CD8-positive, alpha-beta memory T cell (primary cell): ENCODE measurements at regions not wholly inside any gene's neighbourhood (a gene's known extent, or its start where the extent isn't known, plus 50 kb on each side); places are given as distances from the start of the nearest gene placed in this dataset.

Source experiments
- CTCF ChIA-PET: fragments of 350-600 bp; sonication (Branson Sonifier 250); formaldehyde crosslinking; loops from one replicate; lab custom pipeline; 2021; ENCODE audit warnings: antibody characterized with exemption; lab: Charles Lee
- POLR2A ChIA-PET: fragments of 350-600 bp; sonication (Branson Sonifier 250); formaldehyde crosslinking; loops from one replicate; lab custom pipeline; 2021; ENCODE audit warnings: antibody characterized with exemption; lab: Charles Lee
- DNase-seq, 5 donors: peaks; one replicate each; pipeline versions ENCODE4 v3.0.0 to v3.0.0-alpha.2; 2020 to 2022; ENCODE audit warnings: mixed read lengths in 1 of 5
- H3K27ac ChIP-seq: one replicate; pipeline ENCODE4 v1.7.0; 2013; ENCODE audit warnings: low read depth, mild to moderate bottlenecking, low read length, moderate library complexity
- H3K27me3 ChIP-seq: 2 replicates; pipeline ENCODE4 v1.7.0; 2013; ENCODE audit warnings: low read length, mild to moderate bottlenecking; ENCODE audit not compliant: insufficient read depth, poor library complexity, severe bottlenecking
- H3K36me3 ChIP-seq: 2 replicates; pipeline ENCODE4 v1.7.0; 2013; ENCODE audit warnings: mild to moderate bottlenecking, low read length, moderate library complexity; ENCODE audit not compliant: insufficient read depth
- H3K4me1 ChIP-seq: 2 replicates; pipeline ENCODE4 v1.7.0; 2013; ENCODE audit warnings: mild to moderate bottlenecking, low read length, moderate library complexity; ENCODE audit not compliant: insufficient read depth
- H3K4me3 ChIP-seq: 2 replicates; pipeline ENCODE4 v1.7.0; 2013; ENCODE audit warnings: mild to moderate bottlenecking, low read length
- H3K9me3 ChIP-seq: 2 replicates; pipeline ENCODE4 v1.7.0; 2013; ENCODE audit warnings: mild to moderate bottlenecking, low read length
- H3K27ac Mint-ChIP-seq, 8 donors: one replicate each; pipeline ENCODE4 v1.8.0; 2020 to 2021; ENCODE audit warnings: mixed read lengths in 8 of 8, mild to moderate bottlenecking in 6 of 8, inconsistent platforms in 3 of 8, moderate library complexity in 3 of 8
- H3K27me3 Mint-ChIP-seq, 2 donors: one replicate each; pipeline ENCODE4 v1.8.0; 2020 to 2021; ENCODE audit warnings: mixed read lengths in 2 of 2, mild to moderate bottlenecking in 1 of 2, moderate library complexity in 1 of 2
- H3K36me3 Mint-ChIP-seq, 3 donors: one replicate each; pipeline ENCODE4 v1.8.0; 2020 to 2021; ENCODE audit warnings: mixed read lengths in 3 of 3, inconsistent platforms in 1 of 3, mild to moderate bottlenecking in 1 of 3
- H3K4me1 Mint-ChIP-seq, 3 donors: one replicate each; pipeline ENCODE4 v1.8.0; 2020 to 2021; ENCODE audit warnings: mixed read lengths in 3 of 3, inconsistent platforms in 1 of 3, mild to moderate bottlenecking in 1 of 3
- H3K4me3 Mint-ChIP-seq, 7 donors: one replicate each; pipeline ENCODE4 v1.8.0; 2020 to 2021; ENCODE audit warnings: mixed read lengths in 7 of 7, mild to moderate bottlenecking in 6 of 7, moderate library complexity in 4 of 7, inconsistent platforms in 2 of 7
- H3K9me3 Mint-ChIP-seq, 5 donors: one replicate each; pipeline ENCODE4 v1.8.0; 2020 to 2022; ENCODE audit warnings: mixed read lengths in 5 of 5, mild to moderate bottlenecking in 3 of 5, moderate library complexity in 2 of 5, inconsistent platforms in 1 of 5

GRCh38 chr2:6679471-6679870 is 186.2 kb downstream of the CMPK2 start:
- Histone ChIP-seq H3K27ac (no peak overlapping the region), H3K9me3 (no peaks in the 10 kb centered on the region), H3K36me3 (no peaks in the 10 kb centered on the region), H3K27me3 (peaks cover 4% of the 10 kb centered on the region), H3K4me1 (no peaks in the 10 kb centered on the region), H3K4me3 (no peak overlapping the region)
- H3K9me3 Mint-ChIP-seq: peaks cover 0 to 2% (median 0%) of the 10 kb centered on the region in 5 donors
- H3K4me1 Mint-ChIP-seq: no peaks in the 10 kb centered on the region
- POLR2A ChIA-PET: no interaction called here
- CTCF ChIA-PET: no interaction called here
- H3K4me3 Mint-ChIP-seq: no peak overlapping the region
- no peak overlapping the region for H3K27ac Mint-ChIP-seq
- H3K36me3 Mint-ChIP-seq: no peaks in the 10 kb centered on the region
- no peak for DNase-seq
- H3K27me3 Mint-ChIP-seq: peaks cover 9 to 24% of the 10 kb centered on the region in 2 donors

GRCh38 chr2:6683516-6683915 is 182.2 kb downstream of the CMPK2 start:
- no peak for DNase-seq
- Histone ChIP-seq H3K27ac (no peak overlapping the region), H3K36me3 (no peaks in the 10 kb centered on the region), H3K4me1 (no peaks in the 10 kb centered on the region), H3K9me3 (no peaks in the 10 kb centered on the region), H3K4me3 (no peak overlapping the region), H3K27me3 (peaks cover 4% of the 10 kb centered on the region)
- H3K4me1 Mint-ChIP-seq: no peaks in the 10 kb centered on the region
- peaks cover 0 to 2% (median 0%) of the 10 kb centered on the region in 5 donors for H3K9me3 Mint-ChIP-seq
- no peak overlapping the region for H3K27ac Mint-ChIP-seq
- no peaks in the 10 kb centered on the region for H3K36me3 Mint-ChIP-seq
- no peak overlapping the region for H3K4me3 Mint-ChIP-seq
- CTCF ChIA-PET: no interaction called here
- POLR2A ChIA-PET: no interaction called here
- peaks cover 7 to 22% of the 10 kb centered on the region in 2 donors for H3K27me3 Mint-ChIP-seq

GRCh38 chr2:6685447-6685846 is 180.3 kb downstream of the CMPK2 start:
- Histone ChIP-seq H3K27ac (no peak overlapping the region), H3K4me3 (no peak overlapping the region), H3K4me1 (no peaks in the 10 kb centered on the region), H3K27me3 (peaks cover 4% of the 10 kb centered on the region), H3K36me3 (no peaks in the 10 kb centered on the region), H3K9me3 (no peaks in the 10 kb centered on the region)
- Mint-ChIP-seq H3K27ac (no peak overlapping the region), H3K4me1 (no peaks in the 10 kb centered on the region), H3K9me3 (peaks cover 0 to 2% (median 0%) of the 10 kb centered on the region in 5 donors), H3K4me3 (no peak overlapping the region), H3K36me3 (no peaks in the 10 kb centered on the region), H3K27me3 (peaks cover 5 to 22% of the 10 kb centered on the region in 2 donors)
- ChIA-PET CTCF (no interaction called here), POLR2A (no interaction called here)
- no peak for DNase-seq

GRCh38 chr2:6692056-6692455 is 173.7 kb downstream of the CMPK2 start:
- H3K36me3 ChIP-seq: no peaks in the 10 kb centered on the region
- no peak overlapping the region for H3K27ac ChIP-seq
- H3K27me3 ChIP-seq: no peaks in the 10 kb centered on the region
- Mint-ChIP-seq H3K27ac (no peak overlapping the region), H3K9me3 (no peaks in the 10 kb centered on the region), H3K36me3 (no peaks in the 10 kb centered on the region), H3K4me1 (no peaks in the 10 kb centered on the region), H3K27me3 (no peaks in the 10 kb centered on the region), H3K4me3 (no peak overlapping the region)
- H3K4me3 ChIP-seq: no peak overlapping the region
- no peaks in the 10 kb centered on the region for H3K9me3 ChIP-seq
- POLR2A ChIA-PET: no interaction called here
- H3K4me1 ChIP-seq: no peaks in the 10 kb centered on the region
- DNase-seq: no peak
- CTCF ChIA-PET: interaction anchor here (0.9 kb wide), 1 partner anchor 9 kb away, joined by 4 read pairs; no protein-coding TSS in a partner anchor

- Histone ChIP-seq H3K36me3 (no peaks in the 10 kb centered on the region), H3K4me1 (no peaks in the 10 kb centered on the region), H3K27ac (no peak overlapping the region), H3K9me3 (no peaks in the 10 kb centered on the region), H3K4me3 (no peak overlapping the region), H3K27me3 (no peaks in the 10 kb centered on the region)
- DNase-seq: no peak
- CTCF ChIA-PET: interaction anchor here (0.9 kb wide), 1 partner anchor 8 kb away, joined by 4 read pairs; no protein-coding TSS in a partner anchor
- Mint-ChIP-seq H3K4me1 (no peaks in the 10 kb centered on the region), H3K9me3 (no peaks in the 10 kb centered on the region), H3K27me3 (no peaks in the 10 kb centered on the region), H3K36me3 (no peaks in the 10 kb centered on the region), H3K27ac (no peak overlapping the region), H3K4me3 (no peak overlapping the region)
- POLR2A ChIA-PET: no interaction called here
Measured at GRCh38 chr2:6692819-6693218, 172.9 kb downstream of the CMPK2 start.

GRCh38 chr2:6694555-6694954 is 171.2 kb downstream of the CMPK2 start:
- H3K9me3 Mint-ChIP-seq: no peaks in the 10 kb centered on the region
- no peak for DNase-seq
- ChIA-PET CTCF (no interaction called here), POLR2A (no interaction called here)
- Histone ChIP-seq H3K27me3 (no peaks in the 10 kb centered on the region), H3K27ac (no peak overlapping the region), H3K36me3 (no peaks in the 10 kb centered on the region), H3K4me1 (no peaks in the 10 kb centered on the region), H3K9me3 (no peaks in the 10 kb centered on the region), H3K4me3 (no peak overlapping the region)
- H3K36me3 Mint-ChIP-seq: no peaks in the 10 kb centered on the region
- H3K4me1 Mint-ChIP-seq: no peaks in the 10 kb centered on the region
- no peak overlapping the region for H3K27ac Mint-ChIP-seq
- peaks cover 0 to 5% of the 10 kb centered on the region in 2 donors for H3K27me3 Mint-ChIP-seq
- no peak overlapping the region for H3K4me3 Mint-ChIP-seq

GRCh38 chr2:6700335-6700734 is 165.4 kb downstream of the CMPK2 start:
- Histone ChIP-seq H3K27ac (no peak overlapping the region), H3K27me3 (no peaks in the 10 kb centered on the region), H3K4me1 (no peaks in the 10 kb centered on the region), H3K9me3 (no peaks in the 10 kb centered on the region), H3K4me3 (no peak overlapping the region), H3K36me3 (no peaks in the 10 kb centered on the region)
- Mint-ChIP-seq H3K36me3 (no peaks in the 10 kb centered on the region), H3K4me1 (no peaks in the 10 kb centered on the region), H3K9me3 (peaks cover 8 to 18% (median 17%) of the 10 kb centered on the region in 5 donors), H3K27ac (no peak overlapping the region), H3K4me3 (no peak overlapping the region), H3K27me3 (peaks cover 1 to 20% of the 10 kb centered on the region in 2 donors)
- POLR2A ChIA-PET: no interaction called here
- DNase-seq: no peak
- CTCF ChIA-PET: interaction anchor here (1.5 kb wide), 1 partner anchor 8 kb away, joined by 4 read pairs; no protein-coding TSS in a partner anchor

- ChIA-PET POLR2A (no interaction called here), CTCF (no interaction called here)
- Mint-ChIP-seq H3K27me3 (peaks cover 1 to 15% of the 10 kb centered on the region in 2 donors), H3K27ac (no peak overlapping the region), H3K36me3 (no peaks in the 10 kb centered on the region), H3K4me3 (no peak overlapping the region), H3K9me3 (peaks cover 11 to 18% (median 17%) of the 10 kb centered on the region in 5 donors), H3K4me1 (no peaks in the 10 kb centered on the region)
- DNase-seq: no peak
- Histone ChIP-seq H3K36me3 (no peaks in the 10 kb centered on the region), H3K4me1 (no peaks in the 10 kb centered on the region), H3K4me3 (no peak overlapping the region), H3K27ac (no peak overlapping the region), H3K9me3 (no peaks in the 10 kb centered on the region), H3K27me3 (no peaks in the 10 kb centered on the region)
Measured at GRCh38 chr2:6704077-6704476, 161.6 kb downstream of the CMPK2 start.
